C4-2B (cell line): ENCODE measurements at regions not wholly inside any gene's neighbourhood (a gene's known extent, or its start where the extent isn't known, plus 50 kb on each side); places are given as distances from the start of the nearest gene placed in this dataset.

Experiments
- CTCF ChIP-seq: fragments of 450-650 bp; conservative IDR thresholded peaks from 2 replicates; pipeline ENCODE4 v1.5.1; 2017; ENCODE audit warnings: mild to moderate bottlenecking
- ZFX ChIP-seq: fragments of 450-650 bp; IDR thresholded peaks from 2 replicates; pipeline ENCODE4 v1.6.1; 2017

- no peak for TF ChIP-seq CTCF
- TF ChIP-seq ZFX: no peak
Measured at GRCh38 chr6:163809364-163809763, 394.8 kb downstream of the QKI start.
